Activated CD4-positive, alpha-beta T cell treated with anti-CD3 and anti-CD28 coated beads for 36 hours (primary cell): ENCODE measurements at regions not wholly inside any gene's neighbourhood (a gene's known extent, or its start where the extent isn't known, plus 50 kb on each side); places are given as distances from the start of the nearest gene placed in this dataset.

Experiments used
- ATAC-seq: fragments of 200-7000 bp; cut with Tn5 transposase; one replicate; pipeline ENCODE4 v1.10.0; 2021; ENCODE audit warnings: mild to moderate bottlenecking, moderate library complexity
- CTCF ChIA-PET: fragments of 350-600 bp; sonication (Branson Sonifier 250); formaldehyde crosslinking; loops from one replicate; lab custom pipeline; 2021; ENCODE audit warnings: antibody characterized with exemption; lab: Charles Lee
- POLR2A ChIA-PET: fragments of 350-600 bp; sonication (Branson Sonifier 250); formaldehyde crosslinking; loops from one replicate; lab custom pipeline; 2021; ENCODE audit warnings: antibody characterized with exemption, inconsistent platforms; lab: Charles Lee
- DNase-seq: peaks from one replicate; pipeline ENCODE4 v3.0.0-alpha.2; 2020
- H3K27ac Mint-ChIP-seq: one replicate; pipeline ENCODE4 v1.8.0; 2021; ENCODE audit warnings: mixed read lengths
- H3K27me3 Mint-ChIP-seq: one replicate; pipeline ENCODE4 v1.8.0; 2021; ENCODE audit warnings: mixed read lengths
- H3K36me3 Mint-ChIP-seq: one replicate; pipeline ENCODE4 v1.8.0; 2021; ENCODE audit warnings: low read depth, mixed read lengths
- H3K4me1 Mint-ChIP-seq: one replicate; pipeline ENCODE4 v1.8.0; 2021; ENCODE audit warnings: mixed read lengths
- H3K4me3 Mint-ChIP-seq: one replicate; pipeline ENCODE4 v1.8.0; 2021; ENCODE audit warnings: mild to moderate bottlenecking, moderate library complexity, mixed read lengths
- H3K9me3 Mint-ChIP-seq: one replicate; pipeline ENCODE4 v1.8.0; 2021; ENCODE audit warnings: low read depth, mixed read lengths
- intact Hi-C, 2 experiments: fragments of 100-400 bp; cut with DNase I in 1 of 2; cut with micrococcal nuclease in 1 of 2; formaldehyde crosslinking; loops; one replicate each; pipeline versions ENCODE4 v1.14.2 to v1.15.1; 2022 to 2024; cut with DNase I, micrococcal nuclease

DNA sequence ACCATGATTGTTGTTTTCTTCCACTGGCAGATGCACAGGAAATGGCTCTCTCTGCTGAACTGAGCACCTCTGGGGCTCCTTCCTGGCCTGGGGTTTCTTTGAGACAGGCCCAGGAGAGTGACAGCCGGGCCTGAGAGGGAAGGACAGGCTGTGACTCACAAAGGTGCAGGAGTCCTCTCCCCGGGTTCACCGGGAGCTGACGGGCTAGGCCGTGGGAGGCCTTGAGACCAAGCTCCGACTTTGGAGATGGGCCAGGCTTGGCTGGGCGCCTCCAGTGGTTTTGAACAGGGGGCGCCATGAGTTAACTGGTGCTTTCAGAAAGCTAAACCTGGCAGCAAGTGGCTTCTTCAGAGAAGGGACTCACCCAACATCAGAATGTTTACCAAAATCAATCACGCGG lies 143.4 kb downstream of the URI1 start:
- intact Hi-C loops, result no loop called here
- peak; percentile 55 for ATAC-seq
- no peaks in the 10 kb centered on the region for H3K9me3 Mint-ChIP-seq
- peak; percentile 35 for DNase-seq
- peaks cover 8% of the 10 kb centered on the region for H3K27me3 Mint-ChIP-seq
- ChIA-PET POLR2A (no interaction called here), CTCF (interaction anchor here (0.6 to 0.7 kb wide), 2 partner anchors 9 to 469 kb away, joined by 3 read pairs; no protein-coding TSS in a partner anchor)
- H3K4me1 Mint-ChIP-seq, result no peaks in the 10 kb centered on the region
- no peak overlapping the region for H3K4me3 Mint-ChIP-seq
- no peak overlapping the region for H3K27ac Mint-ChIP-seq
- no peaks in the 10 kb centered on the region for H3K36me3 Mint-ChIP-seq

DNA sequence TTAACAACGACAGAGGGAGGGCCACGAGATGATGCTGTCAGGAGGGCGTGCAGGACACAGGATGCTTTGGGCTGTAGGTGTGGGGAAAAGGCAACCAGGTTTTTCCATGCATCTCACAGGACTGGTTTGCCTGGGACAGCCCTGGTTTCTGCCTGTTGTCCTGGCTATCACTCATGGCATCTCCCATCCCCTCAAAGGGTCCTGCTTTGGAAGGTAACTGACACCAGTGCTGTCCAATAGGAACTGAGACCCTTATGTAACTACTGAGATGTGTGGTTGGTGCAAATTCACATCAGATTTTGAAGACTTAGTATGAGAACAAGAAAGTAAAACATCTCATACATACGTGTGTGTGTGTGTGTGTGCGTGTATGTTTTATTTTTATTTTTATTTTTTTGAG lies 144.2 kb downstream of the URI1 start:
- H3K4me3 Mint-ChIP-seq, result no peak overlapping the region
- ChIA-PET POLR2A (interaction anchor here (0.6 kb wide), 1 partner anchor 22 kb away, joined by 3 read pairs; no protein-coding TSS in a partner anchor), CTCF (no interaction called here)
- H3K27me3 Mint-ChIP-seq, result peaks cover 8% of the 10 kb centered on the region
- no peaks in the 10 kb centered on the region for H3K4me1 Mint-ChIP-seq
- DNase-seq (no peak), ATAC-seq (no peak)
- intact Hi-C loops, result no loop called here
- H3K36me3 Mint-ChIP-seq, result no peaks in the 10 kb centered on the region
- H3K9me3 Mint-ChIP-seq, result no peaks in the 10 kb centered on the region
- no peak overlapping the region for H3K27ac Mint-ChIP-seq

DNA sequence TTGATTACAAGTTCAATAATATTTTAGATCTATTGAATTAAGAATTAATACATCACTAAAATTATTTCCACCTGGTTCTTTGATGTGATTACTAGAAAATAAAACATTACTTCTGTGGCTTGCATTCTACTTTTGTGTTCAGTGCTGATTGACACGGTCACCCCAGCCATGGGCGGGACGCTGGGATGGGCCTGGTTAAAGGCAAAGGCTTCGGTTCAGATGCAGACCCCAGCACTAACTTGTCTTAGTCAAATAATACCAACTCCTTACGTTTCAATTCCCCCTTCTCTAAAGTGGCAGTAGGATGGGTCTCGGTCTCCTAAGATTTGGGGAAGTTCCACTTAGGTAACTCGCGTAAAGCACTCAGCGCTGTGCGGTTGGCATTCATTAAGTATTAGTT lies 144.9 kb downstream of the URI1 start:
- POLR2A ChIA-PET, result no interaction called here
- Mint-ChIP-seq H3K4me3 (no peak overlapping the region), H3K4me1 (no peaks in the 10 kb centered on the region), H3K36me3 (no peaks in the 10 kb centered on the region), H3K27ac (no peak overlapping the region), H3K27me3 (peaks cover 5% of the 10 kb centered on the region), H3K9me3 (no peaks in the 10 kb centered on the region)
- CTCF ChIA-PET, result no interaction called here
- no peak for DNase-seq
- no peak for ATAC-seq
- intact Hi-C loops, result no loop called here

DNA sequence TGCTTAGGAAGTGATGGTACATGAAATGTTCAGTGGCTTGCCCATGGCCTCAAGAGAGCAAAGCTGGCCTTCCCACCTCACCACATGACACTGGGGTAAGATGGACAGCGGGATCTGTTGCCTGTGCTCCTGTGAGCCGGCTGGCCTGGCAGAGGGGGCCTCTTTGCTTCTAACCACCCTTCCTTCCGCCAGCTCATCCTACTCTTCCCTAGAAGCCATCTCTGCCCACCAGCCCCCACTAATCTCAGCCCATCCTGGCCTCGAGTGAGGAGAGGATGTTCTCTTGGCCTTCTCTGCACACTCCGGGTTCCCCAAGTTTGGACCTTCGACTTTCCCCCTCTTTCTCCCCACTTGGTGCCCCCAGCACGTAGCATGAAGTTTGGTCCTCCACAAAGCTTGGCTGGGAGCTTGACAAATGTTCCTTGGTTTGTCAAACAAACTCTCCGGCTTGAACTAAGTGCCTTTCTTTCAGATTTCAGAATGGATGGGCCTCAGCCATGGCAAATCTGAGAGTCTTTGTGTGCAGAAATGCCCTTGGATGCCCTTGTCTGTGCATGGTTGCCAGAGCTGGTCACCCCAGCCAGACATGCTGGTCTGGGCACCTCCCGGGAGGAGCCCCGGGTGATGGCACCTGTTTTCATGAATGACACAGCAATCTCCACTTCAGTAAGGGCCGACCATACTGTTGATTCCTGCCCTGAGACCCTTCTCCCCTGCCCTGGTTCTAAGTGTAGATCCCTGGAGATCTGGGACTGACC lies 145.5 kb downstream of the URI1 start:
- ChIA-PET CTCF (no interaction called here), POLR2A (no interaction called here)
- no peaks in the 10 kb centered on the region for H3K27me3 Mint-ChIP-seq
- DNase-seq (no peak), ATAC-seq (no peak)
- H3K27ac Mint-ChIP-seq, result no peak overlapping the region
- H3K4me3 Mint-ChIP-seq, result no peak overlapping the region
- H3K9me3 Mint-ChIP-seq, result no peaks in the 10 kb centered on the region
- intact Hi-C loops, result no loop called here
- H3K36me3 Mint-ChIP-seq, result no peaks in the 10 kb centered on the region
- H3K4me1 Mint-ChIP-seq, result no peaks in the 10 kb centered on the region

DNA sequence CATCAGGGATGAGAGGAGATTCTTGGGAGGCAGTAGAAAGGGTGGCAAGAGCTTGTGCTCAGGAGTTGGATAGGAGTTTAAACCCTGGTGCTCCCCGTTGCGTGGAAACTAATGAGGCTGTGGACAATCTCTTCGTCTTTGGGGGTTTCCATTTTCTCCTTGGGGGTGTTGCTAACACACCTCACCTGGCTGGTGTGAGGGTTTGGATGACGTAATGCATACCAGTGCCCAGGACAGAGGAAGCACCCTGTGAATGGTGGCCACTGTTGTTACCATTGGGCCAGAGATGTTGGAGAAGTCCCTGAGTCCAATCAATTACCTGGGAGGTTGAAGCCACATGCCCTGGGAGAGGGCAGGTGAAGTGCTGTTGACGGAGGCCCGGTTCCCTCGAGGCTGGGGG lies 146.5 kb downstream of the URI1 start:
- DNase-seq, result no peak
- no peaks in the 10 kb centered on the region for H3K27me3 Mint-ChIP-seq
- no peak overlapping the region for H3K27ac Mint-ChIP-seq
- no peaks in the 10 kb centered on the region for H3K4me1 Mint-ChIP-seq
- no peak for ATAC-seq
- H3K36me3 Mint-ChIP-seq, result no peaks in the 10 kb centered on the region
- H3K4me3 Mint-ChIP-seq, result no peak overlapping the region
- POLR2A ChIA-PET, result no interaction called here
- no peaks in the 10 kb centered on the region for H3K9me3 Mint-ChIP-seq
- CTCF ChIA-PET, result interaction anchor here (1.3 kb wide), 1 partner anchor 11 kb away, joined by 3 read pairs; no protein-coding TSS in a partner anchor
- intact Hi-C loops, result no loop called here

DNA sequence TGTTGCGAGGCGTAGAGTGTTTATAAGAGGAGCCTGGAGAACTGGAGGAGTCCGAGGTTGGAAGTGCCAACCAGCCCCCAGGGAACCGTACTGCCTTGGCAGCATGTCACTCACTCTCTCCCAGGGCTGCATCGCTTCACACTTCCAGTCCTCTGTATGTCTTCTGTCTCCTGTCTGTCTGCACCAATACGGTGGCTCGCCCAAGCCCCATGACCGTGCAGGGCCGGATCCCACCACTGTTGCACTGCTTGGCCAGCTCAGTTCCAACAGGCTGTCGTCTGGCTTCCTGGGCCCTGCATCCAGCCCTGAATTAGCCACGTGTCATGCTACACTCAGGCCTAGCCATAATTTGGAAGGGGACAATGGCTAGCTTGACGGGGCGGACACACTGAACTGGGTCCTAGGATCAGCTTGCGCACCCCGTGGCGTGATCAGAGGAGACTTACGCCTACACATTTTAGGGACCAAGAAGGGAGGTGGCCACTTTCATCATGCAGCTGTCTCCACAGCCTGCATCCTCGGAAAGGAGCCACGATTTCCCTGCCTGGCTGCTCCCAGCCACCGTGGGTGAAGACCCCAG lies 147.1 kb downstream of the URI1 start:
- H3K27ac Mint-ChIP-seq, result no peak overlapping the region
- H3K27me3 Mint-ChIP-seq, result no peaks in the 10 kb centered on the region
- no peaks in the 10 kb centered on the region for H3K36me3 Mint-ChIP-seq
- no peak for DNase-seq
- H3K4me3 Mint-ChIP-seq, result no peak overlapping the region
- ChIA-PET POLR2A (no interaction called here), CTCF (interaction anchor here (0.7 to 1.3 kb wide), 2 partner anchors 11 to 175 kb away, joined by 3 to 4 read pairs; no protein-coding TSS in a partner anchor)
- intact Hi-C loops, result no loop called here
- no peaks in the 10 kb centered on the region for H3K4me1 Mint-ChIP-seq
- ATAC-seq, result no peak
- H3K9me3 Mint-ChIP-seq, result no peaks in the 10 kb centered on the region

DNA sequence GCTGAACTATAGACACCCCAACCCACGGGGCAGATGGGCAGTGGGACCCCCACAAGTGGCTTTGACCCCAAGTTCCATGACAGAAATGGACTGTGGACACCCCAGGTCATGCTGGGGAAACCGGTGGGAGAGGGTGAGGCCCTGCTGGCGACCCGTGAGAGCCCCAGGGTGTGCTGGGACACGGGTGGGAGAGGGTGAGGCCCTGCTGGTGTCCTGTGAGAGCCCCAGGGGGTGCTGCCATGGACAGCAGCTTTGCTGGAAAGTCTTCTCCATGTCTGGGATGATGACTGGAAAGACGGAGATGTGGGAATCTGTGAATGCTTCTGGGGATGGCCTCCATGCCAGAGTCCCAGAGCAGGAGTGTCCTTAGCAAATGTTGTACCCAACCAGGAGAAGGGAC lies 148.4 kb downstream of the URI1 start:
- H3K4me1 Mint-ChIP-seq, result no peaks in the 10 kb centered on the region
- no peaks in the 10 kb centered on the region for H3K9me3 Mint-ChIP-seq
- DNase-seq, result no peak
- intact Hi-C loops, result no loop called here
- CTCF ChIA-PET, result no interaction called here
- H3K27ac Mint-ChIP-seq, result no peak overlapping the region
- POLR2A ChIA-PET, result no interaction called here
- H3K27me3 Mint-ChIP-seq, result no peaks in the 10 kb centered on the region
- no peaks in the 10 kb centered on the region for H3K36me3 Mint-ChIP-seq
- H3K4me3 Mint-ChIP-seq, result no peak overlapping the region
- ATAC-seq, result no peak

DNA sequence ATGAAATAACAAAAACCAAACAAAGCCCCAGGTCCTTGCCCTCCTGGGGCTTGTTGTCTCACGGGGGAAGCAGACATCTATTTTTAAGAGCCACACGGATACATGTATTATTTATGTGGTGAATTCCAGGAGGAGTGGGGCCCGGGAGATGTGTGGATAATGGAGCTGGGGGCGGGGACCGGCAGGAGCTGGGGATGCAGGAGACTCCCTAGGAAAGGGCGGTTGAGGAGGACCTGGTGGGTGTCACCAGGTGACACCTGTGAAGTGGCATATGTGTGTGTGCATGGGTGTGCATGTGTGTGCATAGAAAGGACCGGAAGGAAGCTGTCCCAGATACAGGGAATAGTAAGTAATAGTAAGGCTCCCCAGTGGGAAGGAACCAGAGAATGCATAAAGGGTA lies 148.9 kb downstream of the URI1 start:
- no peak overlapping the region for H3K4me3 Mint-ChIP-seq
- ATAC-seq, result no peak
- H3K36me3 Mint-ChIP-seq, result no peaks in the 10 kb centered on the region
- H3K9me3 Mint-ChIP-seq, result no peaks in the 10 kb centered on the region
- H3K27me3 Mint-ChIP-seq, result no peaks in the 10 kb centered on the region
- no peaks in the 10 kb centered on the region for H3K4me1 Mint-ChIP-seq
- ChIA-PET POLR2A (no interaction called here), CTCF (no interaction called here)
- H3K27ac Mint-ChIP-seq, result no peak overlapping the region
- DNase-seq, result no peak
- intact Hi-C loops, result no loop called here

DNA sequence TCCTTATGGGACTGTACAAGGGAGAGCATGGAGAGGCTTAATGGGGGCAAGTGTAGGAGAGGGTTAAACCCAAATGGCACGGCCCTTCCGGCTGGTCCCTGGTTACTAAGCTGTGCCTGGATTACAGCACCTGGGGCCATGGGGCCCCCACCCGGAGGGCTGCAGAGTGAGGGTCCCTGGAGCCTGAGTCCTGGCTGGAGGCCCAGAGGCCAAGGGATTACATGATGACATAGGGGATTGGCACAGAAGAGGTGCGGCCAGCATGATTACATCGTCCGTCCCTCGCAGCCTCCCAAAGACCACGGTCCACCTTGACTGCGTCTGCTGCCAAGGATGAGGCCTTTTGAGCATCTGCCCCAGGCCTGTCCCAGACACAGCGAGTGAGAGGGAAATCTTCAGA lies 149.4 kb downstream of the URI1 start:
- no peak overlapping the region for H3K27ac Mint-ChIP-seq
- ChIA-PET POLR2A (no interaction called here), CTCF (no interaction called here)
- H3K4me3 Mint-ChIP-seq, result no peak overlapping the region
- H3K36me3 Mint-ChIP-seq, result no peaks in the 10 kb centered on the region
- ATAC-seq (no peak), DNase-seq (no peak)
- H3K9me3 Mint-ChIP-seq, result no peaks in the 10 kb centered on the region
- intact Hi-C loops, result no loop called here
- H3K4me1 Mint-ChIP-seq, result no peaks in the 10 kb centered on the region
- no peaks in the 10 kb centered on the region for H3K27me3 Mint-ChIP-seq

DNA sequence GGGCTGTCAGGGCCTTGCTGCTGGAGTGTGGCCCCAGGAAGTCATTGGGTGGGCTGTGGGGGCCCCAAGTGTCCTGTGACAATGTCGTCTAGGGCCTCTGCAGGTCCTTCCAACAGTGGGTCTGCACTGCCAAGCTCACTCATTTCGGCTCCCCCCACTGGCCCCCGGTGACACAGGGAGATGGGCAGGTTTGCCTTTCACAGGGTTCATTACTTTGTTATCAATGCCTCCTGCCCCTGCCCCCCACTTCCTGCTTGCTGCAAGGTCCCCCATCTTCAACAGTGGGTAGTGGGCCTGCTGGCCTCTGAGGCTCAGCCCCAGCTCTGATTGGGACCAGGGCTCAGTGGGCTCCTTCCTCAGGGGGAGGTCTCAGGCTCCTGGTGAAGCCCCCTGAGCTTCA lies 149.8 kb downstream of the URI1 start:
- POLR2A ChIA-PET, result no interaction called here
- DNase-seq (no peak), ATAC-seq (no peak)
- H3K36me3 Mint-ChIP-seq, result no peaks in the 10 kb centered on the region
- H3K4me1 Mint-ChIP-seq, result no peaks in the 10 kb centered on the region
- intact Hi-C loops, result no loop called here
- no peak overlapping the region for H3K27ac Mint-ChIP-seq
- no peaks in the 10 kb centered on the region for H3K9me3 Mint-ChIP-seq
- CTCF ChIA-PET, result no interaction called here
- no peak overlapping the region for H3K4me3 Mint-ChIP-seq
- H3K27me3 Mint-ChIP-seq, result no peaks in the 10 kb centered on the region

DNA sequence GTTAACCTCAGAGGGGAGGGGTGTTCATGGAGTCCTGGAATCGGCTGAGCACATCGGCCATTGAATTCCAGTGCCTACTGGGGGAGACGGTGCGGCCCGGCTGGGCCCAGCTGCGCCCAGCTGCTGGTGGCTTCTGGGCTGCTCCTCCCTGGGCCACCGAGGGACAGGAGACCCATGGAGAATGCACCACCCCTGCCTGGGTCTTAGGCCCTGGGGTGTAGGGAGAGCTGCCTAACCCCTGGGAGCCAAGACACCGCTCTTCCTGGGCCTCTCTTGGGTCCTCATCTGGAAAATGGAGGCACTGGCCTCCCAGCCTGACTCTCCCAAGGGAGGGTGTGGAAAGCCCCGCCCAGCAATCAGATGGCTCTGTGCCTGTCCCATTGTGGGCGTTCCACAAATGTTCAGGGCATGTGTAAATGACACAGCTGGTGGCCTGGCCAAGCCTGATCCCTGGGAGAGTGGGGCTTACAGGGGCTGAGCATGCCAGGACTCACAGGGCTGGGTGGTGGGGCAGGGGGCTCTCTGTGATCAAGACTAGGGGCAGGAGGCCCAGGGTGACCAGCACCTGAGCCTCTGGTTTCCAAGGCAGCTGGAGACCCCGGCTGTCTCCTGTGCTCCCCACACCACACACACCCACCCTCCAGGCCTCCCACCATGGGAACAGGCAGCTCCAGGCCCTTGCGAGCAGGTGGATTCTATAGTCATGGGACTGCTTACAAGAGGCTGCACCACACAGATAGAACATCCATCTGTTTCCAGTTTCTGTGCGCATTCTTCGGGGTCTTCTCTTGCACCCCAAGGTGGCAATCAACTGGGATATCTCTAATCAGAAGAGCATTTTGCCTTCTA lies 150.9 kb downstream of the URI1 start:
- H3K4me1 Mint-ChIP-seq, result no peaks in the 10 kb centered on the region
- H3K36me3 Mint-ChIP-seq, result no peaks in the 10 kb centered on the region
- DNase-seq, result no peak
- no peak overlapping the region for H3K4me3 Mint-ChIP-seq
- H3K27ac Mint-ChIP-seq, result no peak overlapping the region
- ChIA-PET POLR2A (interaction anchor here (0.5 kb wide), 1 partner anchor 110 kb away, joined by 3 read pairs; no protein-coding TSS in a partner anchor), CTCF (interaction anchor here (0.6 kb wide), 1 partner anchor 133 kb away, joined by 3 read pairs; no protein-coding TSS in a partner anchor)
- intact Hi-C loops, result no loop called here
- H3K27me3 Mint-ChIP-seq, result no peaks in the 10 kb centered on the region
- H3K9me3 Mint-ChIP-seq, result no peaks in the 10 kb centered on the region
- ATAC-seq, result no peak
